WERI-Rb-1 (cell line): ENCODE measurements at regions not wholly inside any gene's neighbourhood (a gene's known extent, or its start where the extent isn't known, plus 50 kb on each side); places are given as distances from the start of the nearest gene placed in this dataset.

Experiments used
- DNase-seq: peaks from one replicate; pipeline ENCODE4 v3.0.0-alpha.2; 2020
- H3K27ac ChIP-seq: fragments of 250-450 bp; sonication (Bioruptor Pico); 2 replicates; pipeline ENCODE4 v1.5.1; 2020; ENCODE audit warnings: mild to moderate bottlenecking, moderate library complexity
- H3K27me3 ChIP-seq: fragments of 250-450 bp; sonication (Bioruptor Pico); 2 replicates; pipeline ENCODE4 v1.5.1; 2021; ENCODE audit warnings: mild to moderate bottlenecking, low read depth, moderate library complexity; ENCODE audit not compliant: insufficient read depth, severe bottlenecking
- H3K36me3 ChIP-seq: fragments of 250-450 bp; sonication (Bioruptor Pico); 2 replicates; pipeline ENCODE4 v1.5.1; 2020; ENCODE audit warnings: mild to moderate bottlenecking, moderate library complexity
- H3K4me3 ChIP-seq: 2 replicates; pipeline ENCODE4 v1.5.1; 2011; ENCODE audit warnings: low read depth, mild to moderate bottlenecking, control low read depth, low read length
- H3K9me3 ChIP-seq: fragments of 250-450 bp; sonication (Bioruptor Pico); 2 replicates; pipeline ENCODE4 v1.5.1; 2021; ENCODE audit warnings: mild to moderate bottlenecking, moderate library complexity; ENCODE audit not compliant: severe bottlenecking
- CTCF ChIP-seq: IDR thresholded peaks from 2 replicates; pipeline ENCODE4 v1.5.1; 2011; ENCODE audit warnings: low read depth, mild to moderate bottlenecking, control low read depth, inconsistent platforms, low read length

GRCh38 chr18:79621501-79621900, 58.1 kb upstream of the CTDP1 start:
- H3K27me3 ChIP-seq, result no peaks in the 10 kb centered on the region

DNA sequence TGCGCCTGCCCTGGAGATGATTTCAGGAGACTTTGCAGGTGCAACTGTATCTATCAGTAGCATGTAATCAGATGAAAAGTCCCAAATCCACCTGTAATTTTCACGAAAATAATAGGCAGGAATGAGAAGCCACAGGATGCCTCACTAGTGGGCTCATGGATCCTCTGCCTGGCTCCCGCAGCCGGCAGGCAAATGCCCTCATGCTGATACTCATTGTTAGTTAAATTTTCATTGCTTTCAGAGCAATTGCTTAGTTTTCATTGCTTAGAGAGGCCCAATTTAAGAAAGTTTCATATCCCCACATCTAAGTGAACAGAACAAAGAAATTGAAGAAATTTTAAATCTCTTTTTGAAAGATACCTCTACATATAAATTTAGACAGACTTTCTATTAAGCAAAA, 57.6 kb upstream of the CTDP1 start:
- TF ChIP-seq CTCF, result no peak
- no peak for DNase-seq

More at GRCh38 chr18:79621501-79621900, 58.1 kb upstream of the CTDP1 start:
- no peak overlapping the region for H3K27ac ChIP-seq
- no peak overlapping the region for H3K4me3 ChIP-seq
- no peak for DNase-seq
- no peaks in the 10 kb centered on the region for H3K36me3 ChIP-seq
- no peak for TF ChIP-seq CTCF
- peaks cover 2% of the 10 kb centered on the region for H3K9me3 ChIP-seq

GRCh38 chr18:79624356-79625170, 55.0 kb upstream of the CTDP1 start:
- no peak for DNase-seq
- Histone ChIP-seq H3K4me3 (no peak overlapping the region), H3K9me3 (peaks cover 2% of the 10 kb centered on the region), H3K27me3 (no peaks in the 10 kb centered on the region), H3K36me3 (no peaks in the 10 kb centered on the region), H3K27ac (no peak overlapping the region)
- TF ChIP-seq CTCF, result no peak

More for the DNA sequence above, 57.6 kb upstream of the CTDP1 start:
- Histone ChIP-seq H3K36me3 (no peaks in the 10 kb centered on the region), H3K4me3 (no peak overlapping the region), H3K27ac (no peak overlapping the region), H3K9me3 (peaks cover 2% of the 10 kb centered on the region), H3K27me3 (no peaks in the 10 kb centered on the region)

DNA sequence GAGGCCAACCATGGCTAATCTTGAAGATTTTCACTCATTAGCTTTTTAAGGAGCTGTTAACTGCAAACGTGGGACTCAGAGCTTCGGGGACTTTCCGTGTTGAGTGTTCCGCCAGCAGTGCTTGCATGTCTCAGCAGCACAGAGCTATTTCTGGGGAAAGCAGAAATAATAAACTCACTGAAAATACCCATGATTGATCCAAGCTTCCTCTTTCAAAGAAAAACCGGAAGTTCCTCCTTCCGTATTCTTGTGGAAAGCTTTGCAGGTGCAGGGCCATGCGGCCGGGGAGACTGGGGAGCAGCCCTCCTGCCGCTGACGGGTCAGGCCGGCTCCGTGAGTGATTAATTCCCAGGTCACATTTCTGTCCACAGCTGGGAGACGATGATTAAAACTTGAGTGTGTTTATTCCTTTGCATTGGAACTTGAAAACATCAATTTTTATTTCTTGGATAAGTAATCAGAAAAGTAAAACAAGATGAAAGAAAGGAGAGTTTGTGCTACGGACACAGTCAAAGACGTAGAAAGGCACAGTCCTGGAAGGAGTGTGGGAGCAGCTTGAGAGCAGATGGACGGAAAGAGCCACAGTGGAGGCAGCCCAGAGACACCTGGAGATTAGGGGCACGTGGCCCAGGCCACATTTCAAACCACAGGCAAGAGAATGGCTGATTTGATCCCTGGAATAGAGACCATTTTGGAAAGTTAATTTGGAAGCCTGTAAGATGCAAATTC, 54.2 kb upstream of the CTDP1 start:
- Histone ChIP-seq H3K36me3 (no peaks in the 10 kb centered on the region), H3K4me3 (no peak overlapping the region), H3K27me3 (no peaks in the 10 kb centered on the region), H3K9me3 (peaks cover 2% of the 10 kb centered on the region), H3K27ac (no peak overlapping the region)
- no peak for TF ChIP-seq CTCF
- no peak for DNase-seq

DNA sequence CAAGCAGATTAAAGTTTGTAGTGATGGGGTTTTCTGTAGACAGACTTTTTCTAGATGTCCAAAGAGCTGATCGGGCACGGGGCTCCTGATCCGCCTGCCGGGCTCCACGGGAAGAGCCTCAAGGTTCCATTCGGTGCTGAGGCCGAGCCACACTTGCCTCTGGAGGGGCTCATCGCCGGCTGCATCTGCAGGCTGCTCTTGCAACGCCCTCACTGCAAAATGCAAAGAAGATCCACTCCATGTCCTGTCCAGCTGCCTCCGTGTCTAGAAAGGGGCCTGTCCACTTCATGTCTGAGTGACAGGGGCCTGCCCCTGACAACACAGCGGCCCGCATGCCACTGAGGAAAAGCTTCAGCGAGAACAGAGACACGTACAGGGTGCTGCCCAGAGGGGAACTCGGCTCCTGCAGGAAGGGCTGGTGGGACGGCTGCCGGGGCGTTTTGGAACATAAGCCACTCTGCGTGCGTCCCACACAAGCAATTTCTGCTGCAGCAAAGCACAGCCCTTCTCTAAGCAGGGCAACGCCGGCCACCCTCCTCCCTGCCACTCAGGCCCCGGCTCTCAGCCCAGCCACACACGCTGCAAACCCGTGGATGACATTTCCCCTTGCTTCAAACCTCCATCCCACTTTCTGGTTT, 53.6 kb upstream of the CTDP1 start:
- DNase-seq, result no peak
- Histone ChIP-seq H3K4me3 (no peak overlapping the region), H3K27me3 (no peaks in the 10 kb centered on the region), H3K36me3 (no peaks in the 10 kb centered on the region), H3K27ac (no peak overlapping the region), H3K9me3 (peaks cover 2% of the 10 kb centered on the region)
- no peak for TF ChIP-seq CTCF
